ENCODE measurements at regions not wholly inside any gene's neighbourhood (a gene's known extent, or its start where the extent isn't known, plus 50 kb on each side); places are given as distances from the start of the nearest gene placed in this dataset.

DNA sequence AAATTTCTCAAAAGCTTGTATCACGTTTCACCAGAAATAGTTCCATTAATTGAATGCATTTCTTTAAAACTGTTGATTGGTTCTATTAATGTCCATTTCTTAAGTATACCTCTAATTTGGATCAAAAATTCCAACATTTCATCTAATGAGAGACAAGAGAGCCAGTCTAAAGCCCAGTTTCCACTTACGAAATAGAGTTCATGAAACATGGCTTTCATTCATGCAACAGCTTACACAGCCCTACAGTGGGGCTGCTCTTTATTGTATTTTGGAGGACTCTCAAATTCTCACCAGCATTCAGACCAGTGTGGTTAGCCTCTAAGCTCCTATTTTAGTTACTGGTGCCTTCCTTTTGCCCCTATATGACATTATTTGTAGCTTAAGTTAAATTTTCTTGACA, 566.9 kb upstream of the RGMB start:
- no peak for TF ChIP-seq POLR2AphosphoS5 (IDR thresholded peaks at IDR 0.05; ENCODE audit: low read depth, low read length)
- TF ChIP-seq POLR2A (IDR thresholded peaks at IDR 0.05; ENCODE audit: low read depth, low read length): no peak
- no peak for TF ChIP-seq TAF1 (IDR thresholded peaks at IDR 0.05; ENCODE audit: borderline replicate concordance, low read depth, low read length)

All from GM12892 (cell line).